ENCODE measurements at regions not wholly inside any gene's neighbourhood (a gene's known extent, or its start where the extent isn't known, plus 50 kb on each side); places are given as distances from the start of the nearest gene placed in this dataset.

DNA sequence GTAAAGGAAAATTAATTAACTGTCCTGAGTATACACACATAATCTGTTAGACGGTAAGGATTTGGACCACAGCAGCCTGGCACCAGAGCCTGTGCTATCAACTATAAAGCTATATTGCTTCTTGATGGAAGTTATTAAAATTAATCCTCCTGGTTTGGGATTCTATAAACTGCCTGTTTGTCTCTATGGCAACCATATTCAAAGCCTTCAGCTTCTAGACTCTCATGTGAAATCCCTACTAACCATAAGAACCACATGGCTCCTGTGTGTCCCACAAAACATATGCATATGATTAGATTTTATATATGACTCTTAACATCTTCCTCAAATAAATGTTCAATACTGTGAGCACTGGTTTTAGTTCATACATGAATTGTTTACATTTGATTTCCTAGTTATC is 380.8 kb downstream of the ANKRD50 start:
- TF ChIP-seq, protein P1, sequence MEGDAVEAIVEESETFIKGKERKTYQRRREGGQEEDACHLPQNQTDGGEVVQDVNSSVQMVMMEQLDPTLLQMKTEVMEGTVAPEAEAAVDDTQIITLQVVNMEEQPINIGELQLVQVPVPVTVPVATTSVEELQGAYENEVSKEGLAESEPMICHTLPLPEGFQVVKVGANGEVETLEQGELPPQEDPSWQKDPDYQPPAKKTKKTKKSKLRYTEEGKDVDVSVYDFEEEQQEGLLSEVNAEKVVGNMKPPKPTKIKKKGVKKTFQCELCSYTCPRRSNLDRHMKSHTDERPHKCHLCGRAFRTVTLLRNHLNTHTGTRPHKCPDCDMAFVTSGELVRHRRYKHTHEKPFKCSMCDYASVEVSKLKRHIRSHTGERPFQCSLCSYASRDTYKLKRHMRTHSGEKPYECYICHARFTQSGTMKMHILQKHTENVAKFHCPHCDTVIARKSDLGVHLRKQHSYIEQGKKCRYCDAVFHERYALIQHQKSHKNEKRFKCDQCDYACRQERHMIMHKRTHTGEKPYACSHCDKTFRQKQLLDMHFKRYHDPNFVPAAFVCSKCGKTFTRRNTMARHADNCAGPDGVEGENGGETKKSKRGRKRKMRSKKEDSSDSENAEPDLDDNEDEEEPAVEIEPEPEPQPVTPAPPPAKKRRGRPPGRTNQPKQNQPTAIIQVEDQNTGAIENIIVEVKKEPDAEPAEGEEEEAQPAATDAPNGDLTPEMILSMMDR (IDR thresholded peaks at IDR 0.05; ENCODE audit: insufficient read depth, low read length, missing control alignments): no peak
- ChIA-PET POLR2A (no interaction called here), CTCF (interaction anchor here (0.7 to 8.2 kb wide), 3 partner anchors 9 to 951 kb away, joined by 3 to 126 read pairs (median 109); no protein-coding TSS in a partner anchor)
- no peak for DNase-seq (ENCODE audit: low read depth, low spot score)
- H3K4me3 ChIP-seq (ENCODE audit: low read depth, low read length): no peak overlapping the region

DNA sequence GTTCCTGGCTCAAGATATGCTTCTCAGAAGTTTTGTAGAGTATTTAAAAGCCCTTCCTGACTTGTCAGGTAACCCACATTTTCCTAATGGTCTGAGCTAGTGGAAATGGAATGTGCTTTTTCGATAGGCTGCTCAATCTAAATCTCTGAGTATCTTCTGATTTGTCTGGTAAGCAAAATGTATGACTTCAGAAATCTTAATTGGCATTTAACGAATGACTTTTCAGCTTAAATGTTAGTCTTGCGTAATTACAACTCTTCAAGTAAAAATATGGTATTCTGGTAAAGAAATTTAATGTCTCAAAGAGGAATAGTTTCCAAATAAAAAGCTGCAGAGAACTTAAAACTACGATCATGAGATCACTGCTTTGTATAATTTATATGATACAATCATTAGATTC is 379.1 kb downstream of the ANKRD50 start:
- CTCF ChIA-PET: interaction anchor here (0.8 to 8.2 kb wide), 13 partner anchors 10 to 954 kb away, joined by 3 to 126 read pairs (median 5); no protein-coding TSS in a partner anchor
- TF ChIP-seq, protein P1 (IDR thresholded peaks at IDR 0.05; ENCODE audit: insufficient read depth, low read length, missing control alignments): no peak
- no peak for DNase-seq (ENCODE audit: low read depth, low spot score)
- no peak overlapping the region for H3K4me3 ChIP-seq (ENCODE audit: low read depth, low read length)
- POLR2A ChIA-PET: no interaction called here

DNA sequence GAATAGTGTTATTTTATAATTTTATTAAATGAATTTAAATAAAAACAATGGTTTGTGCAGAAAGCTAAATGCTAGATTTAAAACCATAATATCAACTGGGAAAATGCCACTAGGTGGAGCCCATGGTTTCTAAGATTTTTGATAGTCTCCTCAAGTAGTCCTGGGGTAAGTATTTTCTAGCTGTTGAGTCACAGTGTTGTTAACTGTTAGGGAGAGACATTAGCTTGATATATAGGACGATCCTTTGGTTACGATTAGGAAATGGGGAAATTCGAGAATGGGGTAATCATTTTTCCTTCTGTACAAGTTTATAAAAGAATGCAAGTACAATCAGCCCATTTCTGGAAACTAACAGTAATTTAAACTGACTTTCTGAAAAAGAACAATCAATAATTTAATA is 378.4 kb downstream of the ANKRD50 start:
- no peak overlapping the region for H3K4me3 ChIP-seq (ENCODE audit: low read depth, low read length)
- CTCF ChIA-PET: interaction anchor here (0.8 to 8.2 kb wide), 19 partner anchors 10 to 953 kb away, joined by 3 to 126 read pairs (median 4); no protein-coding TSS in a partner anchor
- POLR2A ChIA-PET: no interaction called here
- peak; percentile 61 for DNase-seq (ENCODE audit: low read depth, low spot score)
- TF ChIP-seq, protein P1 (IDR thresholded peaks at IDR 0.05; ENCODE audit: insufficient read depth, low read length, missing control alignments): peak; percentile 47

DNA sequence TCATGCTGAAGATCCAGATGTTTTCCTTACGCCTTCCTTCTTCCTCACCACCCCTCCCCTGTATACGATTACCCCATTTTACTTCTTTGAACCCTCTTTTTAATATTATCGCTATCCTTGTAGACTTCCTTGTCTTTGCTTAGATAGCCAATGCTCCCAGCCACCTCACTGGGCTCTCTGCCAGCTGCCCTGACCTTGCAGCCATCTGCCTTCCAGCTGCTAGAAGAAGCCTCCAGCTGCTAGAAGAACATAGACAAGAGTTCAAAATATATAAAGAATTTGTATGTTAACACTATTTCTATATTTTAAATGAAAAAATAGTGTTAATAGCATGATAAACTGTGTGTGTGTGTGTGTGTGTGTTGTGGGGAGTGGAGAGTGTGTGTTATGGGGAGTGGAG is 374.7 kb downstream of the ANKRD50 start:
- ChIA-PET CTCF (interaction anchor here (1.7 kb wide), 1 partner anchor 15 kb away, joined by 6 read pairs; no protein-coding TSS in a partner anchor), POLR2A (no interaction called here)
- H3K4me3 ChIP-seq (ENCODE audit: low read depth, low read length): no peak overlapping the region
- no peak for DNase-seq (ENCODE audit: low read depth, low spot score)
- TF ChIP-seq, protein P1 (IDR thresholded peaks at IDR 0.05; ENCODE audit: insufficient read depth, low read length, missing control alignments): no peak

DNA sequence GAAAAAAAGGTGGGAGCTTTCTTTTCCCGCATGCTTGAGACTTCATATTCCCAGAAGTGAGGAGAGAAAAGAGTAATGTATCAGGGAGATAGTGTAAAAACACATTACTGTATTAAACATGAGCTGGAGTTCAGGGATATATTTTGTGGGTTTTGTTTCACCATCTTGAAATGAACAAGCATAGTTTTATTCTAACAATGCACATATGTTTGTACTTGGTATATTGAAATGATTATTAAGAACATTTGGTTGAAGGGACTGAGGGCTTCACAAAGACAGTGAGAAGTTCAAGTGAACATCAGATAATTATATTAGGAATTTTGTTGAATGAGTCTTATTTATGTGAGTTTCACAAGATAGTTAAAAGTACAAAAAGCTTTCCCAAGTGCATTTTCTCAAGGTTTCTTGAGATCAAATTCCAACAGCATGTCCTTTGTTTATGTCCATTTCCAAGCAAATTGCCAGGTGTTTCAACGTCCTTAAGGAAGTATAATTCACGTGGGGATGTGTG is 368.8 kb downstream of the ANKRD50 start:
- TF ChIP-seq, protein P1 (IDR thresholded peaks at IDR 0.05; ENCODE audit: insufficient read depth, low read length, missing control alignments): no peak
- no peak overlapping the region for H3K4me3 ChIP-seq (ENCODE audit: low read depth, low read length)
- ChIA-PET CTCF (interaction anchor here (0.9 to 2.8 kb wide), 3 partner anchors 10 to 940 kb away, joined by 3 to 20 read pairs (median 9); no protein-coding TSS in a partner anchor), POLR2A (no interaction called here)
- no peak for DNase-seq (ENCODE audit: low read depth, low spot score)

DNA sequence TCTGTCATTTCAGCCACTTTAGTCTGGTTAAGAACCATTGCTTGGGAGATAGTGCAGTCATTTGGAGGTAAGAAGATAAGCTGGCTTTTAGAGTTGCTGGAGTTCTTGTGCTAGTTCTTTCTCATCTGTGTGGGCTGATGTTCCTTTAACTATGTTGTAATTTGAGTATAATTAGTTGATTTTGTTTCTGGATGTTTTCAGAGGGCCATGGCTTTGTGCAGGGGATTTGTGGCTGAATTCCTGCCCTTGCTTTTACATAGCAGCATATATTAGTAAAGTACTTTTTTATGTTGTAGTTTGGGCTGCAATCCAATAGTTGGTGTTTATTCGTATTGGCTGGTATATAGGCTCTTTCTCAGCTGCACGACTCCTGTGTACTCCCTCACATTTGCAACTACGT is 339.6 kb downstream of the ANKRD50 start:
- TF ChIP-seq, protein P1 (IDR thresholded peaks at IDR 0.05; ENCODE audit: insufficient read depth, low read length, missing control alignments): no peak
- no peak for DNase-seq (ENCODE audit: low read depth, low spot score)
- H3K4me3 ChIP-seq (ENCODE audit: low read depth, low read length): no peak overlapping the region
- ChIA-PET POLR2A (no interaction called here), CTCF (interaction anchor here (0.8 kb wide), 1 partner anchor 46 kb away, joined by 3 read pairs; no protein-coding TSS in a partner anchor)
